NCI-H146 (cell line): ENCODE measurements at regions not wholly inside any gene's neighbourhood (a gene's known extent, or its start where the extent isn't known, plus 50 kb on each side); places are given as distances from the start of the nearest gene placed in this dataset.

Source experiments
- DNase-seq: peaks from one replicate; lab custom pipeline; 2025; lab: John Stamatoyannopoulos, UW

DNA sequence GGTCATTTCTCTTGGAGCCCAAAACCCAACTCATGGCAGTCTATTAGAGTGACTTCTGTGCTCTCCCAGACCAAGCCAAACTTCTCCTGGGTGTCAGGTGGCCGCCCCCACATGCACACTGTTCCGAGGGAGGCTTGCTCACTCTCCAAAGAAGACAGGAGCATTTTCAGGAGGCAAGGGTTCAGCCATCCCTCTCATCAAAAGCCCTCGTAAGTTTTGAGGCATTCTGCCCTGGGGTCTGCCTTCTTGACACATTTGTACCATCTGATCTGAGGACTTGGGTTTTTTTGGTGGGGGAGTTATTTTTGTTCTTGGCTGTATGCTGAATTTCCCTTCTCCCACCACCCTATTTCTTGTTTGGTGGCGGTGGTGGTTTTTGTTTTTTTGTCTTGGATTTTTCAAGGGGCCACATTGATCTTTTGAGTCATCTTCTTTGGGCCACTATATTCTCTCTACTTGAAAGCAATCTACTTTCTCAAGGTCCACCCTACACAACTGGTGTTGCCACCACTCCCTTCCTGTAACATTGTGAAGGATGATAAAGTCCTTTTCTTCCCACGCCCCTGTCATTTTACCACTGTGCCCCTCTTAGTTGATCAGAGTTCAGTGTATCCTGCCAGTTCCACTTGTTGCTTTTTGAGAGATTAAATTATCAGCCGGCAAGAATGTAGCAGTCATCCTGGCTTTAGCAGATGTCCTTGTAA, 255.8 kb downstream of the CYP26B1 start:
- DNase-seq: no peak

DNA sequence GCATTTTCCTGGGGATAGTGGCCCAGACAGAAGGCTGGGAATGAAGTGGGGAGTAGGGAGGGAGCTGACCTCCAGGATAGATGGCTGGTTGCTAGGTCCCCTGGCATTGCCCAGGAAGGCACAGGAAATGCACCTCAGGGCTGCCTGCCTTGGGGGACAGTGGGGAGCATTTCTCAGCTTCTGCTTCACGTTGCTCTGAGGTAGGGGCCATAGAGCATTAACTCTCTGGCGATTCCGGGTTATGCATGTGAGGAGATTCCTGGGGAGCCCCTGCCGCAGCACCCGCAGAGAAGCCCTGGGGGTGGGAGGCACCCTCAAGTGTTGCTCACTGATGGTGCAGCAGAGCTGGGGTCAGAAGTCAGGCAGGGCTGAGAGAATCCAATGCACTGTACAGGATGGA, 256.5 kb downstream of the CYP26B1 start:
- no peak for DNase-seq

DNA sequence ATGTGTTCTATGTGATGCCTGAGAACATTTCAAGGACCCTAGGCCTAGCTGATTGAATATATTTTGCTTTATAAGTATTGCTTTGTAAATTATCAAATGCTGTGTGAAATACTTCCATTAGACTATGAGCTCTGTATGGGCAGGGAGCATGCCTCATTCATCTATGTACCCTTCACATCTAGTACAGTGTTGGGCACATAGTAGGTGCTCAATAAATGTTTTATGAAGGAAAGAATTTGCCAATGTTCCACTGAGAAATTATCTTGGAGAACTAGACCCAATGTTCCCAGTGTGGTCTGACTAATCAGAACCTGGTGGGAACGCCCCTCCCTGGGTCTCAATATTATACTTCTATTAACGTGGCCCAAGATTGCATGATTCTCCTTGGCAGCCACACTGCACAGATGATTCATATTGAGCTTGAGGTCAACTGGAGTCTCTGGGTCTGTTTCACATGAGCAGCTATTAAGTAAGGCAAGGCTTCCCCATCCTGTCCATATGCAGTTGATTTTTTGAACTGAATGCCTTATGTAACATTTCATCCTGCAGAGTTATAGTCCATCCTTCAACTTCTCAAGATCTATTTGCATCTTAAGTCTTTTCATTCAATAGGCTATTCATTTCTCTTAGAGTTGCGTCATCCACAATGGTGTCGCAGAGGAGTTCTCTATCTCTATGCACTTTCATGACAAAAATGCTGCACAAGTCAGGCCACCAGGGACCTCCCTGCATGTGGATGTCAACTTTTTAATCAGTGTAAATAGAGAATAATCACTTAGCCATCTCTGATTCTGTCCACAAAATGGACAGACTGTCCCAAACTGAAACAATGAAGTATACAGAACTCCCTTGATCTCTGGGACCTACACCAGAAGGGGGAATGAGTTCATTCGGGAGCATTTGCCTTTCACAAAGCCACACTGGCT, 257.6 kb downstream of the CYP26B1 start:
- no peak for DNase-seq

DNA sequence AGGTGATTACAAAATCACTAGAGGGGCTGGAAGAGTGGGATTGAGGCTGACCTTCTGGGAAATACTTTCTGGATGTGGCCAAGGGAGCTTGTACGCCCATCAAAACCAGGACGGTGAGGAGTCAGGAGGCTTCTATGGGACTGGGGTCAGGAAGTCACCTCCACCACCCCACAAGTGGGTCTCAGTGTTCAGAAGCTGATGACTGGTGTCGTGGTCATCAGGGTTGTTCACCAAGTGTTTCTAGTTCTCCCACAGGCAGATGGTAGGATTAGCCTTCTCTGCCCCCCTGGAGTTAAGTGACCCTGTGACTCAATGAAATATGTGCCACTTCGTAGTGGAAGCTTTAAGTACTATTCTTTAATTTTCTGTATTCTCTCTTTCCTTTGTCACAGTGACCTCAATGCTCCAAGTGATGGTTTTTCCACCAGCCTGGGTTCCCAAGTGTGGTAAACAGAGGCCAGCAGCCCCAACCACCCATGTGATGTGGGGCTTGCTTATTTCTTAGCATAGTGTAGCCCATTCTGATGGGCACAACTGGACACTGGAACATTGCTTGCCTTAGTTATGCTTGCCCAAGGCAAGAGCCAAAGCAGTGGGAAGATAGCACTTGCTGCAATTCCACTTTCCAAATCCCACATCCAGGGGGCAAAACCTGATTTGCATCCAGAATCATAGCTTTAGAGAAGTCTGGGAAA, 258.8 kb downstream of the CYP26B1 start:
- DNase-seq: no peak

DNA sequence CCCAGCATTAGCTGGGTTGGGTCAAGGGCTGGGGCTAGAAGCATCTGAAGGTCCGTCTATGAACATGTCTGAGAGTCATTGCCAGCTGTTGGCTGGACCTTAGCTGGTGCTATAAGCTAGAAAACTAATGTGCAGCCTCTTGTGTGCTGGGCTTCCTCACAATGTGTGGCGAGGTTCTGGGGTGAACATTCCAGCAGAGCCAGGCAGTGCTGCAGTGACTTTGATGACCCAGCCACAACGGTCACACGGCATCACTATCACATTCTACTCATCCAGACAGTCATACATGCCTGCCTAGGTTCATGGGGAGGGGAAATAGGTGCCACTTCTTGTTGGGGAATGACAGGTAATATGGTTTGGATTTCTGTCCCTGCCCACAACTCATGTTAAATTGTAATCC, 260.5 kb downstream of the CYP26B1 start:
- no peak for DNase-seq

DNA sequence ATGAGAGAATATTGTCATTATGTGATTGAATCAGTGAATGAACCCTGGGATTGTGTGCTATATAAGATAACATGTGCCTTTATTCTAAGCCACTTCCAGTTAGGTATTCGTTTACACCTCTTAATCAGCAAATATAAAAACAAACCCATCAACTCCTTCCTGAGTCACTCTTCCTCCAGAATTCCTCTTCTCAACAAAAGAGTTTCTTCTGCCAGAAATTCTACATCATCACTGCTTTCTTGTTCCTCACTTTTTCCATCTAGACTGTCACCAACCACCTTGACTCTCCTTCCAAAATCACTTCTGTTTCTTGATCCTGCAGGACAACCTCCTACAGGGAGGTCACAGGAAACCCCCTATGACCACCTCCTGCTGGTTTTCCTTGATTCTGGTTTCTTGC, 261.4 kb downstream of the CYP26B1 start:
- no peak for DNase-seq

DNA sequence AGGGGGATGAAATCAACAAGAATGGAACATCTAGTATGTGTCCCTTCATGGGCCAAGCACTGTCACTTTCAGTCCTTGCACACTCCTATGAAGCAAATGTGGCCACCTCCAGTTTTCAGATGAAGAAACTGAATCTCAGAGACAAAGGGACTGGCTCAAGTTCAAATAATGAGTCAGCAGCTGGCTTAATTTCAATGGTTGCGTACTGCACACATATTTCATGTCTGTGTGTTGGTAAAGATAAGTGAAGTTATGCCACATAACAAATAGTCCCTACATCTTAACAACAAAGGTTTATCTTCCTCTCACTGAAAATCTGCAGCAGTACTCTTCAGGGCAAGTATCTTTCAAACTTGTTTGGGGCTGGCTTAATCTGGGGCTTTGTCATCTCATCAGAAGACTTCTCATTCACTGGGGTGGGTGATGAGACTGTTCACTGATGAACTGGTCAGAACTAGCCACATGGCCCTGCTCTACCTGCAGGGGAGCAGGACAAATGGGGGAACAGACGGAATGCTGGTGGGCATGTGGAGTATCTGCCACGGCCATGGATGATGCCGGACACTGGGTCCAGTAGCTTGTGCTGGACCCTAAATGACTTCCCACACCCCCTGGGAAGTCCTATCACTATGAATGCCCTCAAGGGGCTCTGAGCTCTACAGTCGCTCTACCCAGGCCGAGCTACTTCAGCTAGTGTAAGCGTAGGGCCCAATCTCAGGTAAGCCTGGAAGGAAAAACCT, 263.2 kb downstream of the CYP26B1 start:
- DNase-seq: no peak

DNA sequence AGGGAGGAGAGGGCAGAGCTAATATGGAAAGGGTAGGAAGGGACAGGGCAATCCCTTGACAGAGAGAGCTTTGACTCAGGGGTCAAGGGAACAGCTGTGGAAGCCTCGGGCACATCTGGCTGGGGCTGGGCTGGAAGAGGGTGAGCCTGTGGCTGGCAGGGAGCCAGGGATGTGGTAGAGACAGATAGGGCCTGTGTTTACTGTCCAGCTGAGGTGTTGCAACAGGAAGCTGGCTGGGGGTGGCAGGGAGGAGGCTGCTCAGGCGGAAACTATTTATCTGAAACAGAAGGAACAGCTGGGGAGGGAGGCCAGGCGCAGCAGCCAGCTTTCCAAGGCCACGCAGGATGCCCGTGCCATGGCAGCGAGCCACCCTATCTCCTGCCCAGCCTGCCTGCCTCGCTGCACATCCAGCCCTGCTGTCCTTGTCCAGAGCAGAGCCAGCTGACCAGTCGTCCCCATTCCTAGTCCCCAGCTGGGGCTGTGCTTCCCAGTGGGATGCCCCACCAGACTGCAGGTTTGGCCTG, 264.7 kb downstream of the CYP26B1 start:
- peak; percentile 71 for DNase-seq

DNA sequence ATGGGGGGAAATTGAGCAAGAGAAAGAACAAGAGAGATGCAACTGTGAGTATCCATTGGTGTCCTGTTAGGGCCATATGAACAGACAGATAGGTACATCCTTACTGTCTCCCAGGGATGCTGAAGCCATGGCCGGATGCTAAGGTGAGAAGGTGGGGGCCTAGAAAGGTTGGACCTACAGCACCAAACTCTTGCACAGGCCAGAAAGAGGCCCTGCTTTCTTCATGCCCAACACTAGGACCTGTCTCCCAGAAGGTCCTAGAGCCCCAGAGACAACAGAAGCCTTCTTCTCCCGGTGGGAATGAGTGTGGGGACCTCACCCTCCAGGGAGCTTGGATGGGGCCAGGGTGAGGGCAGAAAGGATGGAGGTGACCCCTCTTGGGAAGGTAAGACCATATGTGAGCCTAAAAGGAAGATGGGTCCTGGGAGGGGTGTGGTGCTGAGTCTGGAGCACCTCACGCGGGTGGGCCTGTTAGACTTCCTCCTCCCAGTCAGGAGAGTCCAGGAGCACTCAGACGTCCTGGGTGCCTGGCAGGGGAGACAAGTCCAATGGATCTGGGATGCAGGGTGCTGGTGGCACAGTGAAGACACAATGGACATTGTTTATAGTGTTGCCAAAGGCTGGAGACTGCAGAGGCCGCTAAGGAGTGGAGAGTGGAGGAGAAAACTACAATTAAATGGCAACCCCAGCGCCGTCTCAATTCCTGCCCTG, 265.3 kb downstream of the CYP26B1 start:
- no peak for DNase-seq

DNA sequence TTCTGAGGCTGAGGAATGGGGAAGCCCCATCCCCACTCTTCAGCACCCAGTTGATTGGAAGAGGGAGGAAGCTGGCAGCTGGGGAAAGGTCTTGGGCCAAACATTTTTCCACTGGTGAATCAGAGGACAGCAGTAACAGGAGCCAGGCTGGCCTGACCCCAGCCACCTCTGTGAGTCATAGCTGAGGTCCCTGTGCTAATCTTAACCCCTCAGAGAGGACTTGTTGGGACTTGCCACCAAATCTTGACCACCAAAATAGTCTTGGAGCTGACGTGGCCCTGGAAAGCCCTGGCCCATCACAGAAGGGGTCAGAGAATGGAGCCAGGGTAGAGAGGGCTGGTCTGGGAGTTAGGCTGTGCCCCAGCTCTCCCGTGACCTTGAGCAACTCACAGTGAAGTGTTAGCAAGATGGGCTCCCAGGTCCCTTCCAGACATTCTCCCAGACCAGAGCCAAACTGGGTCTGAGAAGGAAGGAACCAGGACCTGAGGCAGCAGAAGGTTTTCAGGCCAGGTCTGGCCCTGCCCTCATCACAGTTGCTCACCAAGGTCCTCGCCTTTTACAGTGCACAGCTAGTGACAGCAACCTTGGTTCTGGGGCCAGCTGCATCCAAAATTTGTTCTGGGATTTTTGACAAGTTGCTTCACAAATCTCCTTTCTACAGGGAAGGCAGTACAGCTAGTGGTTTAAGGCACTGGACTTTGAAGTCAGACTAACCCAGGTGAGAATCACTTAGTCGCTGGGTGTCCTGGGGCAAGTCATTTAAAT, 266.6 kb downstream of the CYP26B1 start:
- no peak for DNase-seq

DNA sequence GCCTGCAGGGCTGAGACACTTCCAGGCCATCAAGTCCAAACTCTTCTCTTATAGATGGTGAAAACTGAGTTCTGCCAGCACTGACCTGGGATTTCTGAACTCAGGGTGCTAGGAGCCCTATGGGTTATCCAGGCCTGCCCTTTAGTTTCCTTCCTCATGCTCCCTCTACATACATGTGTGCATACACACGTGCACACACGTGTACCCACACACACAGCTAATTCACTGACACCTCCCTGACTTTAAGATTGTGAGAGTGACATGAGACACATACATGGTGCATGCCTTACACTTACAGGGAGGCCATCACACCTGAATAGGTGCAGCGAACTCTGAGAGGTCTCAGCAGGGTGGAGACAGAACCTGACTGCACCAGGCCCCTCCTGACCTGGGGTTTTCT, 267.4 kb downstream of the CYP26B1 start:
- DNase-seq: no peak

DNA sequence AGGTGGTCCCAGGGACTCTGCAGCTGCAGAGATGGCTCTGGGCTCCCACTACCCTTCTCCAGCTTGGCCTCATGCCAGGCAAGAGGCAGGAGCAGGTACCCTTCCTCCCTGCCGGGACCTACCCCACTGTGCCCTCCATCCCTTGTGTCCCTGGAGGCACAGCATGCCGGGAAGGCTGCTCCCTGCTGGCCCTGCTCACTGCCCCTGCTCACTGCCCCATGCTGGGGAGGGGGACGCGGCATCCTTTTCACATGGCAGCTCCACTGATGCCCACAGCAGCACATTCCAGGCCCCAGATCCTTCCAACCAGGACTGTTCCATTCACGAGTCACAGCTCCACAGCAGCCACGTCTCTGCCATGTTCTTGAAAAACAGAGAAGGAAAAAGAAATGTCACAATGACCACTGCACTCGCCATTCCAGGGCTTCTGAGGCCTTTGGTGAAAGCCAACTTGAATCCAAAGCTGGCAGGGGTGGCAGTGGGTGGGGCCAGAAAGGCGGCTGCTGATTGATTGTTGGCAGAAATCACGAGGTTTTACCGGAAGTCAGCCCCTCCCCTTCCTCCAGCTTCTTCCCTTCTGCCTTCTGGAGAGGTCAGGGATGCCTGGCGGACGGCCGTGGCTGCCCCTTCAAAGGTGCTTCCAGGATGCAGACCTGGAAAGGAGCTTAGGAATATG, 268.0 kb downstream of the CYP26B1 start:
- no peak for DNase-seq

DNA sequence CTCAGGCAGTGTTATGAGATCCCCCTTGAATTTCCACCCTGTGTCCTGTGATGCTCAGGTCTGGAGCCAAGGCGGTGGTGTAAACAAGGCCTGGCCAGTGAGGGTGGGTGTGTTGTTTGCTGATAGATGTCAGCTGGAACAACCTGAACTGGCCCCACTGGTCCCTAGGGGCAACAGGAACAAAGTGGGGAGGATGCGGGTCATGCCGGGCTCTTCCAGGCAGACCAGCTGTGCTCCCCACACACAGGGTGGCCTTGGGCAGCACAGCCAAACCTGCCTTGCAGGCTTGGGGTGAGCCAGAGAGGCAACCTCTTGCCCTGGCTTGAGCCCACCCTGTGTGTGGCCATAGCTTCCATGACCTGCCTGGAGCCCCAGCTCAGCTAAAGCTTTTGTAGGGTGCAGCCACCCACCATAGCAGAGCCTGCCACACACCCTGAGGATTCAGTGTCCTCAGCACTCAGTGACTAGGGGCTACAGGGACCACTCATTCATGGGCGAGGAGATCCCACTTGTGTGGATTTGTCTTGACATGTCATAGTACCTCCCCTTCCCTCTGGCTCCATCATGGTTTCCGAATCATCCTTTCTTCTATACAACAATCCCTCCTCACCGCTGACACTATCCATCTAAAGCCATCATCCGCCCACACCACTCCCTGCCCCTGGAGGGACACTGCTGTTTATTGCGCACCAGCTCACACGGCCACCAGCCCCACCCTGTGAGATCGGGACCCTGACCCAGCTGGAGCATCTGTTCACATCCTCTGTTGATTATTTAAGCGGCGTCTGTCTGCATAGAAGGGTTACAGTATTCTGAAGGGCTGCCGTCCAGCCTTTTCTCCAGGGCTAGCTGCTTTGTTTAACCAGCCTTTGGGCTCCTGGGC, 268.8 kb downstream of the CYP26B1 start:
- peak; percentile 63 for DNase-seq

DNA sequence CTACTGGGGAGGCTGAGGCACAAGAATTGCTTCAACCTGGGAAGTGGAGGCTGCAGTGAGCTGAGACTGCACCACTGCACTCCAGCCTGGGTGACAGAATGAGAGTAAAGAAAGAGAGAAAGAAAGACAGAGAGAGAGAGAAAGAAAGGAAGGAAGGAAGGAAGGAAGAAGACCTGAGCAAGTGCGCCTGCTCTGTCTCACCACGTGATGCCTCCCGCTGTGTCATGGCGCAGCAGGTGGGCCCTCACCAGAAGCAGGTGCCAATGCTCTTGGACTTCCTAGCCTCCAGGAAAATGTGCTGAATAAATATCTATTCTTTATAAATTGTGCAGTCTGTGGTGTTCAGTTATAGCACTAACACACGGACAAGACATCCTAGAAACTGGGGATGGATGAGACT, 270.0 kb downstream of the CYP26B1 start:
- DNase-seq: peak; percentile 57

DNA sequence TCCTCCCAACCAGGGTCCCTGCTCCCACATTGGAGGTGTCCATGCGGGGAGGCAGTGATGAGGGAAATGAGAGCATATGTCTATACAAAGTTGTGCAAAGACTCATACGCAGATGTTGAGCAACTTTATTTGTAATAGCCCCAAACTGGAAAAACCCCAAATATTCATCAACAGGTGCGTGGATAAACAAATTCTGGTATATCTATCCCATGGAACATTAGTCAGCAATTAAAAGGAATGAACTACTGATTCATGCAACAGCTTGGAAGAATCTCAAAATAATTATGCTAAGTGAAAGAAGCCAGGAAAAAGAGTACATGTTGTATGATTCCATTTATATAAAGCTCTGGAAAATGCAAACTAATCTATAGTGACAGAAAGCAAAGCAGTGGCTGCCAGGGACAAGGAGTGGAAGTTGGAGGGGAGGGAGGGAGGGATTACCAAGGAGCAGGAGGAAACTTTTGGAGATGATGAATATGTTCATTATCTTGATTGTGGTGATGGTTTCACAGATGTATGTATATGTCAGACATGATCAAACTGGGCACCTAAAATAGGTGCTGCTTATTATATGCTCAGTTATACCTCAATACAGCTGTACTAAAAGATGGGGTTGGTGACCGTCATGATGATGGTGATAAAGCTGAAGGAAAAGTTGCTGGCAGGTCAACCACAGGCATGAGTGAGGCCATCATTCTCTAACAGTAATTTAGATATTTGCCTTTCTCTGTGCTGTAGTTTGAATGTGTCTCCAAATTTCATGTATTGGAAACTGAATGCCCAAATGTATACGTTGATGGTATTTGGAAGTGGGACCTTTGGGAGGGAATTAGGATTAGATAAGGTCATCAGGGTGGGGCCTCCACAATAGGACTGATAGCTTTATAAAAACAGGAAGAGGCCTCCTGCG, 270.9 kb downstream of the CYP26B1 start:
- DNase-seq: no peak

DNA sequence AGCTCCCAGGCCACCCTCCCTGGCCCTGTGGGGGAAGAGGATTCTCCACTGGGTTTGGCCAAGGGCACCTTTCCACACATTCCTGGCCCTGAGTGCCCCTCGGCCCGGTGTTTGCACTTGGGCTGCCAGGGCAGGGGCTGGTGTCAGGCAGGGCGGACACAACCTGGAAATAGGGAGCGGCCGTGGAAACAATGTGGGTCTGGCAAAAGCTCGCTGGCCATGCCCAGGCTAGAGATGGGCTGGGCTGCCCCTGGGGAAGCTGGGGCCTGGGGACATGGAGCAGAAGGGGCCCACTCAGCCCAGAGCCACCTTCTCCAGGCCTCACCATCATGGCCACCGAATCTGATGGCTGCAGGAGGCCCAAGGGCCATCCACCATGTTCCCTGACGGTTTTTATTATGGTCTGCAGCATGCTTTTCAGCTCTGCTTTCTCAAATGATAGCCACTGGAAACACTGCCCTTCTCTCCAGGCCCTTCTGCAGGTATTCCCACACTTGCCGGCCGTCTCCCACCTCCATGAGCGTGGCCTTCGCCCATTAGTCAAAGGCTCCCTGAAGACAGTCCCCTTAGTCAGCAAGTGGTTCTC, 275.1 kb downstream of the CYP26B1 start:
- no peak for DNase-seq

DNA sequence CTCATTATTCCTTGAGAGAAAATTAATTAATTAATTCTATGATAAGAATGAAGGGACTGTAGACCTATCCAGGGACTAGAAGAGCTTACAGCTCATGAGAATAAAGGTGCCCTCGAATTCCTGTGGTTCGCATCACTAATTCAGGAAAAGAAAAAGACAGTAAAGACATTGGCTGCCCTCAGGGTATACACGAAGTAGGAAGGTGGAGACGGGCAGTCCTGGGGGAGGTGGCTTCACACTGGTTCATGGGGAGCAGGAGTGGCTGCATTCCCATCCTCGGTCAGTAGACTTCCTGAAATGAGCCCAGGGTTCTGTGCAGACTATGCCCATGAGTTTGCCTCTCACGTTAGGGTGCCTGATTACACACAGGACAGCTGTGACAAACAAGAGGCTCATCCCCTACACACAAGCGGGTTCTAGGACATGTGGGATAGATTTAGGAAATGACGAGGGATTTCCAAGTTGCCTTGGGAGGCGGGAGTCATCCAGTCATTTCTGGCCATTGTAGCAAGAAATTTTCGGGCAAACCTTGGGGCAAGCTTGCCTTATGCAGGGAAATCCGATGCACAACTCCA, 282.2 kb downstream of the CYP26B1 start:
- no peak for DNase-seq
